Mesenchymal stem cell (in vitro differentiated cells and primary cell): ENCODE measurements at regions not wholly inside any gene's neighbourhood (a gene's known extent, or its start where the extent isn't known, plus 50 kb on each side); places are given as distances from the start of the nearest gene placed in this dataset.

Source experiments
- DNase-seq: peaks from one replicate; pipeline ENCODE4 v3.0.0-alpha.2; 2013
- H2AFZ ChIP-seq: one replicate; pipeline ENCODE4 v1.6.1; 2013; ENCODE audit warnings: low read depth, mild to moderate bottlenecking, control low read depth, inconsistent platforms, low read length, moderate library complexity
- H2AK5ac ChIP-seq: 2 replicates; pipeline ENCODE4 v1.6.1; 2013; ENCODE audit warnings: low read length, moderate library complexity, mild to moderate bottlenecking, inconsistent platforms; ENCODE audit not compliant: severe bottlenecking
- H2BK120ac ChIP-seq: one replicate; pipeline ENCODE4 v1.6.1; 2013; ENCODE audit warnings: low read depth, mild to moderate bottlenecking, inconsistent platforms, low read length, moderate library complexity
- H2BK12ac ChIP-seq, 2 experiments: one replicate each; pipeline ENCODE4 v1.6.1; 2013; ENCODE audit warnings: inconsistent platforms in 2 of 2, low read length in 2 of 2, mild to moderate bottlenecking in 2 of 2, moderate library complexity in 2 of 2, control low read depth in 1 of 2
- H2BK15ac ChIP-seq: one replicate; pipeline ENCODE4 v1.6.1; 2013; ENCODE audit warnings: mild to moderate bottlenecking, low read depth, inconsistent platforms; ENCODE audit not compliant: poor library complexity, severe bottlenecking
- H2BK5ac ChIP-seq: 2 replicates; pipeline ENCODE4 v1.6.1; 2013; ENCODE audit warnings: low read depth, mild to moderate bottlenecking, low read length, control low read depth, inconsistent platforms; ENCODE audit not compliant: poor library complexity, severe bottlenecking
- H3K14ac ChIP-seq, 2 experiments: one replicate each; pipeline ENCODE4 v1.6.1; 2013; ENCODE audit warnings: inconsistent platforms in 2 of 2, low read length in 2 of 2, control low read depth in 1 of 2, mild to moderate bottlenecking in 1 of 2, moderate library complexity in 1 of 2
- H3K18ac ChIP-seq, 2 experiments: one replicate each; pipeline ENCODE4 v1.6.1; 2013; ENCODE audit warnings: inconsistent platforms in 2 of 2, low read length in 2 of 2, control low read depth in 1 of 2, low read depth in 1 of 2, mild to moderate bottlenecking in 1 of 2
- H3K23ac ChIP-seq, 2 experiments: one replicate each; pipeline ENCODE4 v1.6.1; 2013; ENCODE audit warnings: inconsistent platforms in 2 of 2, low read length in 2 of 2, mild to moderate bottlenecking in 2 of 2, moderate library complexity in 2 of 2, control low read depth in 1 of 2
- H3K27ac ChIP-seq: 2 replicates; pipeline ENCODE4 v1.5.1; 2013; ENCODE audit warnings: mild to moderate bottlenecking, moderate library complexity, low read length, control low read depth, inconsistent platforms; ENCODE audit not compliant: poor library complexity, severe bottlenecking
- H3K27me3 ChIP-seq, 2 experiments: 2 replicates each; pipeline versions ENCODE4 v1.6.1 to v1.7.0; 2013; ENCODE audit warnings: low read length in 2 of 2, mild to moderate bottlenecking in 2 of 2, moderate library complexity in 2 of 2, control low read depth in 1 of 2, inconsistent platforms in 1 of 2; ENCODE audit not compliant: control insufficient read depth in 1 of 2, insufficient read depth in 1 of 2
- H3K36me3 ChIP-seq, 2 experiments: 2 replicates each; pipeline versions ENCODE4 v1.6.1 to v1.7.0; 2013; ENCODE audit warnings: low read length in 2 of 2, control low read depth in 1 of 2, inconsistent platforms in 1 of 2, low read depth in 1 of 2, mild to moderate bottlenecking in 1 of 2; ENCODE audit not compliant: insufficient read depth in 2 of 2, control insufficient read depth in 1 of 2
- H3K4ac ChIP-seq, 2 experiments: one replicate each; pipeline ENCODE4 v1.6.1; 2013; ENCODE audit warnings: inconsistent platforms in 2 of 2, low read length in 2 of 2, mild to moderate bottlenecking in 2 of 2, moderate library complexity in 2 of 2, control low read depth in 1 of 2, low read depth in 1 of 2
- H3K4me1 ChIP-seq: 2 replicates; pipeline ENCODE4 v1.6.1; 2013; ENCODE audit warnings: low read depth, low read length, control low read depth; ENCODE audit not compliant: control insufficient read depth, insufficient read depth
- H3K4me2 ChIP-seq: 2 replicates; pipeline ENCODE4 v1.6.1; 2013; ENCODE audit warnings: low read length, mild to moderate bottlenecking, inconsistent platforms; ENCODE audit not compliant: poor library complexity, severe bottlenecking
- H3K4me3 ChIP-seq, 2 experiments: 2 replicates each; pipeline versions ENCODE4 v1.5.1 to v1.7.0; 2013; ENCODE audit warnings: low read length in 2 of 2, mild to moderate bottlenecking in 2 of 2, control low read depth in 1 of 2, low read depth in 1 of 2; ENCODE audit not compliant: insufficient read depth in 1 of 2
- H3K79me1 ChIP-seq: replicated peaks from 2 replicates; pipeline ENCODE4 v1.6.1; 2013; ENCODE audit warnings: mild to moderate bottlenecking, control low read depth, low read length, inconsistent platforms; ENCODE audit not compliant: poor library complexity, severe bottlenecking
- H3K9ac ChIP-seq: 2 replicates; pipeline ENCODE4 v1.7.0; 2013; ENCODE audit warnings: mild to moderate bottlenecking, low read length, moderate library complexity
- H3K9me3 ChIP-seq: 2 replicates; pipeline ENCODE4 v1.7.0; 2013; ENCODE audit warnings: mild to moderate bottlenecking, low read length; ENCODE audit not compliant: control insufficient read depth
- H4K8ac ChIP-seq: one replicate; pipeline ENCODE4 v1.6.1; 2013; ENCODE audit warnings: inconsistent platforms, mild to moderate bottlenecking, low read length, moderate library complexity
- H4K91ac ChIP-seq: one replicate; pipeline ENCODE4 v1.6.1; 2013; ENCODE audit warnings: mild to moderate bottlenecking, low read length, inconsistent platforms
- WGBS: methylation state at CpG from one replicate; pipeline ENCODE4 v1.1.7; 2013; ENCODE audit warnings: mixed read lengths; 5-methylcytosine and 5-hydroxymethylcytosine counted together

- no peak overlapping the region for H3K18ac ChIP-seq
- H3K79me1 ChIP-seq = no peaks in the 10 kb centered on the region
- no peak overlapping the region for H2AFZ ChIP-seq
- no peaks in the 10 kb centered on the region for H3K36me3 ChIP-seq
- no peak overlapping the region for H4K8ac ChIP-seq
- H3K4me1 ChIP-seq = no peaks in the 10 kb centered on the region
- H3K27ac ChIP-seq = no peak overlapping the region
- H3K4me3 ChIP-seq = no peak overlapping the region
- no peaks in the 10 kb centered on the region for H3K9me3 ChIP-seq
- 80% methylated on average over 9 of the region's 9 CpGs for WGBS
- no peak for DNase-seq
- no peak overlapping the region for H3K14ac ChIP-seq
- no peak overlapping the region for H4K91ac ChIP-seq
- H3K4ac ChIP-seq = no peak overlapping the region
- H3K23ac ChIP-seq = no peak overlapping the region
- no peak overlapping the region for H3K4me2 ChIP-seq
- no peaks in the 10 kb centered on the region for H3K27me3 ChIP-seq
- no peak overlapping the region for H2BK5ac ChIP-seq
- H2AK5ac ChIP-seq = no peak overlapping the region
- no peak overlapping the region for H2BK15ac ChIP-seq
- no peak overlapping the region for H2BK120ac ChIP-seq
- no peak overlapping the region for H3K9ac ChIP-seq
- no peak overlapping the region for H2BK12ac ChIP-seq
Observed at GRCh38 chr14:66281036-66281776, 205.0 kb upstream of the CCDC196 start.

DNA sequence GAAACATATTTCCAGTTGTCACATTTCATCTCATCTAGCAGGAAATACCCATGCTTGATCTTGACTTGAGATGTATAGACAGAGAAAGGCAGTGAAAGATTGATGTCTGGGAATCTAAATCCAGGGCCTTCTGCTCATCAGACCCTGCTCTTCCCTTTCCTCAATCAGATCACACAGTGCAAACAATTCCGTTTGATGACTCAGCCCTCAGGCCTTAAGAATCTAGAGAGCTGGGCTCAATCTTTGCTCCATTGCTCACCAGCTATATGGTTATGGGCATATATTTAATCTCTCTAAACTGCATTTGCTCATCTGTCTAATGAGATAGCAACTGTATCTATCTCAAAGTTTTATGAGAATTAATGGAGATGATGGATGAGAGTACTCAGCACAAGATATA, 201.8 kb upstream of the CCDC196 start:
- Histone ChIP-seq H3K18ac (no peak overlapping the region), H2BK12ac (no peak overlapping the region), H2AK5ac (no peak overlapping the region), H3K4ac (no peak overlapping the region), H4K91ac (no peak overlapping the region), H3K4me1 (no peaks in the 10 kb centered on the region), H4K8ac (no peak overlapping the region), H3K4me3 (no peak overlapping the region), H3K27ac (no peak overlapping the region), H3K9me3 (no peaks in the 10 kb centered on the region), H3K14ac (no peak overlapping the region), H3K36me3 (no peaks in the 10 kb centered on the region), H3K23ac (no peak overlapping the region), H3K27me3 (no peaks in the 10 kb centered on the region), H3K79me1 (no peaks in the 10 kb centered on the region), H3K4me2 (no peak overlapping the region), H2BK5ac (no peak overlapping the region), H3K9ac (no peak overlapping the region), H2BK15ac (no peak overlapping the region), H2BK120ac (no peak overlapping the region), H2AFZ (no peak overlapping the region)
- no peak for DNase-seq
- 50% methylated on average over 1 of the region's 1 CpG for WGBS

GRCh38 chr14:66288511-66288910, 197.7 kb upstream of the CCDC196 start:
- Histone ChIP-seq H3K23ac (no peak overlapping the region), H3K14ac (no peak overlapping the region), H3K79me1 (no peaks in the 10 kb centered on the region), H3K36me3 (no peaks in the 10 kb centered on the region), H2AFZ (no peak overlapping the region), H4K8ac (no peak overlapping the region), H2BK120ac (no peak overlapping the region), H3K4me2 (no peak overlapping the region), H3K4me1 (no peaks in the 10 kb centered on the region), H3K9me3 (no peaks in the 10 kb centered on the region), H3K27ac (no peak overlapping the region), H2BK15ac (no peak overlapping the region), H2BK12ac (no peak overlapping the region), H3K18ac (no peak overlapping the region), H4K91ac (no peak overlapping the region), H2BK5ac (no peak overlapping the region), H3K4ac (no peak overlapping the region), H3K4me3 (no peak overlapping the region), H2AK5ac (no peak overlapping the region), H3K27me3 (no peaks in the 10 kb centered on the region), H3K9ac (no peak overlapping the region)
- DNase-seq = no peak
- WGBS = 81% methylated on average over 3 of the region's 3 CpGs

GRCh38 chr14:66291756-66292155, 194.4 kb upstream of the CCDC196 start:
- no peak overlapping the region for H3K4me2 ChIP-seq
- no peaks in the 10 kb centered on the region for H3K79me1 ChIP-seq
- no peak overlapping the region for H3K4me3 ChIP-seq
- no peak overlapping the region for H2BK15ac ChIP-seq
- H3K36me3 ChIP-seq = no peaks in the 10 kb centered on the region
- no peak overlapping the region for H2AK5ac ChIP-seq
- no peak overlapping the region for H2AFZ ChIP-seq
- no peak overlapping the region for H4K8ac ChIP-seq
- no peak overlapping the region for H2BK120ac ChIP-seq
- H3K27me3 ChIP-seq = no peaks in the 10 kb centered on the region
- DNase-seq = no peak
- no peaks in the 10 kb centered on the region for H3K9me3 ChIP-seq
- no peak overlapping the region for H2BK12ac ChIP-seq
- no peak overlapping the region for H3K18ac ChIP-seq
- H3K27ac ChIP-seq = no peak overlapping the region
- H3K4me1 ChIP-seq = no peaks in the 10 kb centered on the region
- H2BK5ac ChIP-seq = no peak overlapping the region
- H3K14ac ChIP-seq = no peak overlapping the region
- H3K23ac ChIP-seq = no peak overlapping the region
- H3K9ac ChIP-seq = no peak overlapping the region
- H3K4ac ChIP-seq = no peak overlapping the region
- no peak overlapping the region for H4K91ac ChIP-seq
